NCI-H2107 treated with DMSO at 0.1 percent for 48 hours (cell line): ENCODE measurements at regions not wholly inside any gene's neighbourhood (a gene's known extent, or its start where the extent isn't known, plus 50 kb on each side); places are given as distances from the start of the nearest gene placed in this dataset.
"Not testable (repeated sequence)": the region's sequence is repeated elsewhere in the genome, so short reads cannot be mapped to it uniquely, and the experiment has no call there.

ENCODE experiments used
- DNase-seq: peaks from one replicate; lab custom pipeline; 2025; ENCODE audit not compliant: unreplicated experiment; lab: John Stamatoyannopoulos, UW

DNA sequence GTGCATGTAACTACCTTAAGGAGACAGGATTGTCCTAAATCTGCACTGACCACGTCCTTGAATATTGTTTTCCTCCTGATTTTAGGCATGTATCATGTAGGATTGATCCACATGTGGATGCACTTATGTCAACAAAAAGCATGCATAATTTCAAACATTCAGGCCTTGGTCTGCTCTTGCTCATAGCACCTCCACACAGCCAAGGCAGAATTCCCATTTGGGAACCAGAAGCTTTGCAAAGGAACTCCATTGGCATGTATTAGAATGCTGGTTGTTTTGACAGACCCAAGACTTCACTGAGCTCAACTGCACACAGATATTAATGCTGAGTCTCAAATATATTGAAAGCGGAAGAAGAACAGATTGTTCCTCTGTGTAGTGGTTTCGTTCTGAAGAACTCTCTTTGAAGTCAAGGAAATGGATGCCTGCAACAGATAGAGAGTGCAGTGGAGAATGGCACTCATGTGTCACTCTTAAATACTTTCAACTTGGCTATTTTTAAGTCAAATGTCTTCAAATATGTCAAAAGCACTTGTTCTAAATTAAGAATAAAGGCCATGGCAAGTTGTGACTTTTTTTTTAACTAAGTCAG, 387.6 kb downstream of the LTN1 start:
- no peak for DNase-seq

DNA sequence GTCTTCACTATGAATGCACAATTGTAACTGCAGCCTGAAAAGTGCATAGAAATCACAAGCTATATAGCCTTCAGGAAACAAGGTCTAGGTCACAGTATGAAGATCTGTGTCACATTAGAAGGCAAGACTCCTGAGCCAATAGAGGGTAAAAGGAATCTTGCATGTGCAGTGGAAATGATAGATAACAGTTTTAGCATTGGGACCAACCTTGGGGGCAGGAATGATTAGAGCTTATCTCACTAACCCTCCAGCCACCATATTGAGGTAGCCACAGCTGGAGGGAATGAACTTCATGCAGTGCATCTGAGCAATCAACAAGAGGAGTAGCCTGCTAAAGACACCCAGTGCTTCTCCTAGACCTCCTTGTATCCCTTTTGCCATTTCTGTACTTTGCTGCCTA, 390.1 kb downstream of the LTN1 start:
- DNase-seq, result no peak

DNA sequence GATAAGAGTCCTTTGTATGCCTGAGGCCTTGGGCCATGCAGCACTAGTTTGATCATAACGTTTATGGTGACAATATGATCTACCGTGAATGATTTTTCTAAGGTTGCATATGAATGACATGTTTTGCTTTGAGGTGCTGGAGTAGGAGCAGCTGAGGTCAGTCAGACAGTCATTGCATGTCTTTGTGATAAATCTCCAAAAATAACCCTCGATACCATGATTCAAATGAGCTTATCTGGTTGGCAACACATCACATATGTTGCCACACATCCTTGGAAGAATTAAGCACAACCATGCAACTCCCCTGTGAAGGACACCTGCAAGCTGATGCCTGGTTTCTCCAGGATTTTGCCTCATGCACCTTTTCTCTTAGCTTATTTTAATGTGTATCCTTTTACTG, 394.5 kb downstream of the LTN1 start:
- no peak for DNase-seq

DNA sequence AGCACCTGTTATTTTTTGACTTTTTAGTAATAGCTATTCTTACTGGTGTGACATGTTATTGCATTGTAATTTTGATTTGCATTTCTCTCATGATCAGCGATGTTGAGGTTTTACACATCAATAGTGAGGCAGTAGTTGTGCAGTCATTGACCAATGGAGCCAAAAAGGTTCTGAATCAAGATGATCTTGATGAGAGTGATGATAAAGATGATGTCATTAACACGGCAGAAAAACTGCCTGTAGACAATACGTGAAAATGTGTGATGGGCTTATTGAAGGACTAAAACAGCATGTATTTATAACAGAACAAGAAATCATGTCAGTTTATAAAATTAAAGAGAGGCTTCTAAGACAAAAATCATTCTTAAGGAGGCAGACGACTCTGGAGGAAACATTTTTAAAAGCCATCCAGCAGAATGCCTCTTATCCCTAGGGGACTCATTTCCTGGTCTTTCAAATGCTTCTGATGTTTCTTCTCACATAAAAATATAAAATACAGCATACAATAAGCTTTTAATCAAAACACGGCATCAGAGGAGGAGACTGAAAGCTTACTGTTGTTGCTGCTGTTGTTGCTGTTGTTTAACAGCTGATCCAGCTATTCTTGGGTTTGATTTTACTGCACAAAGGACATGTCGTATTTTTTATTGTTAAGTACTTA, 400.3 kb downstream of the LTN1 start:
- no peak for DNase-seq

DNA sequence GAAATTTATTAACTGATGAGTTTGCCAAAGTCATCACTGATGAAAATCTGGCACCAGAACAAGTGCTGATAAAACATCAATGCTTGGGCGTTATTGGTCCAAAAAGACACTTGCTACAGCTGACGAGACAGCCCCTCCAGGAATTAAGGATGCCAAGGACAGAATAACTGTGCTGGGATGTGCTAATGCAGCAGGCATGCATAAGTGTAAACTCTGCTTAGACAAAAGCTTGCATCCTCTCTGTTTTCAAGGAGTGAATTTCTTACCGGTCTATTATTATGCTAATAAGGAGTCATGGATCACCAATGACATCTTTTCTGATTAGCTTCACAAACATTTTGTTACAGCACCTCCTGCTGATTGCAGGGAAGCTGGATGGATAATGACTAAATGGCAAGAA, 402.0 kb downstream of the LTN1 start:
- DNase-seq, result no peak

DNA sequence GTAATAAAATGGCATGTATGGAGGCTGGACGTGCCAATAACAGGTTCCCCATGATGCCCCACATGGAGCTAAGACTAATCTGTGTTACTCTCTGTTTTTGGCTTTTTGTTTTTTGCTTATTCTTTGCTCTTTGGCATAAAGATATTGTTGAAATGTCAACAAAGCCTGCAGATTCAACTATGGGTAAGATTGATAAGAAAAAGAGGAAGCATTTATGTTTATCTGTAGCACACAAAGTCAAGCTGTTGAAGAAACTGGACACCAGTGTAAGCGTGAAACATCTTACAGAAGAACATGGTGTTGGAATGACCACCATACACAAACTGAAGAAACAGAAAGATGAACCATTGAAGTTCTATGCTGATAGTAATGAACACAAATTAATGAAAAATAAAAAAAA, 402.7 kb downstream of the LTN1 start:
- DNase-seq, result no peak

DNA sequence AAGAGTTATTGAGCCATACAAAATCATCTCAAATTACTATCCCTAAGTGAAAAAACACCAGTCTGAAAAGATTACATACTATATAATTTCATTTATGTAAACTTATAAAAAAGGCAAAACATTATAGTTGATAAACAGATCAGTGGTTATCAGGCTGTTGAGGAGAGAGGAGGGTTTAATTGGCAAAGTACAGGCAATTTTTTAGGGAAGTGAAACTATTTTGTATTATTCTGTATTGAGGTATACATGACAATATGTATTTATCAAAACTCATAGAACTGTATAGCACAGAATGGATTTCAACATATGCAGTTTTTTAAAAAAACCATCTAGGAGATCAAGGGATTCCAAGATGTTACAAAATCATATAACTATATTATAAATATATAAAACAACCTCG, 403.7 kb downstream of the LTN1 start:
- DNase-seq, result no peak

DNA sequence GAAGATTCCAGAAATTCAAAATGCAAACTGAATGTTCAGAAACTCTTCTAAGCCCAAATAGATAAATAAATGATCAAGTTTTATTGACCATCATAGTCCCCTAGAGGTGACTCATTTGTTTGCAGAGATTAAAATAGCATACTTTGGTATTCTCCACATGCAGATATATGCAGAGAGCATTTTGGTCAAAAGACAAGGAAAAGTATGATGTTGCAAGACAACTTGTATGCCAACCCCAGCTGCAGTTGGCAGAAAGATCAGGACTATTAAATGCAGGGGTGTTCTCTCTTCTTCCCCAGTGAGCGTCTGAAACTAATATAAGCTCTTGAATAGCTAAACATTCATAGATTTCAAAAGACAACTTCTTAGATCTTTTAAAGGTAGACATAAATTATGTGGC, 404.9 kb downstream of the LTN1 start:
- no peak for DNase-seq

DNA sequence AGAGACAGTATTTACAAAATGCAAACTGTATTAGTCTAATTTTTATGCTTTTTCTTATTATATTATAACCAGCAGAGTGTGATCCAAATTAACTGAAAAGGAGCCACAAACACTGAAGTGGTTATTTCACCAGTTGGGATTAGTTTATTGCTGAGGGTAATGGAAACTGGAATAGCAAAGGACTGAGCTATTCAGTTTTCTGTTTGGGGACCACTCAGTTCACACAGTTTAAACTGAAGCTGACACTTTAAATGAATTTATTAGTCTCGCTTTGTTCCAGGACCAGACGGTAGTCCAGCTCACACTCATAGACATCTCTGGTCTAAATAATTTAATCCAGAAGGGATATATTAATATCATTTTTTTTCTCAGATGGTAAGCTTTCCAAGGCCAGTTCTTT, 410.7 kb downstream of the LTN1 start:
- DNase-seq, result no peak

DNA sequence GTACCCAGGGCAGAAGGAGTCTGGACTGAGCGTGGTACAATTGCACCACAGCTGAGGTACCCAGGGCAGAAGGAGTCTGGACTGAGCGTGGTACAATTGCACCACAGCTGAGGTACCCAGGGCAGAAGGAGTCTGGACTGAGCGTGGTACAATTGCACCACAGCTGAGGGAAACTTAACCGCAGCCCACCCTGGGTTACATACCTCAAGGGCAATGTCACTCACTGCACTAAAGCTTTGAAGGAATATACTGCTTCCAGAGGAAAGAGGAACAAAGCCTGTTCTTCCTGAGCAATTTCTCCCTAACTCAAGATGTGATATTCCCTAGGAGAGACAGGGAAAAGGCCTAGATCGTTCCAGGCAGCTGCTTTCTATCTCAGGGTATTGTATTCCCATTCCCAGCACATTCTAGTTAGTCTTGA, 411.4 kb downstream of the LTN1 start:
- not testable (repeated sequence) for DNase-seq

DNA sequence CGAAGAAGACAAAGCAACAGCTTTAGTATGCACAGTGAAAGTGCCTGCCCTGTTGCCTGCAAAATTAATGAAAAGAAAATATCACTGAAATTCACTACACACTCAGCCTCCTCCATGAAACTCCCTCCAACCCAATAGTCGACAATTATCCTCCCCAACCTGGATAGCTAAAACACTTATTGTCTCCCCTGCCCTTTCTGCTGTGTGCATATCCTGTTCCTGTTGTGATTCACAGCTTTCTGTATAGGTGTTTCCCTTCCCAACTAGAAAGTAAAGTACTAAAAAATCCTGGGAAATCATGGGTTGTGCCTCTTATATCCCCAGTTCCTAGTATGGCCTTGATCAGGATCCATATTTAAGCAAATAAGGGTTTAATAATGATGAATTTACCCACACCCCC, 412.1 kb downstream of the LTN1 start:
- no peak for DNase-seq

DNA sequence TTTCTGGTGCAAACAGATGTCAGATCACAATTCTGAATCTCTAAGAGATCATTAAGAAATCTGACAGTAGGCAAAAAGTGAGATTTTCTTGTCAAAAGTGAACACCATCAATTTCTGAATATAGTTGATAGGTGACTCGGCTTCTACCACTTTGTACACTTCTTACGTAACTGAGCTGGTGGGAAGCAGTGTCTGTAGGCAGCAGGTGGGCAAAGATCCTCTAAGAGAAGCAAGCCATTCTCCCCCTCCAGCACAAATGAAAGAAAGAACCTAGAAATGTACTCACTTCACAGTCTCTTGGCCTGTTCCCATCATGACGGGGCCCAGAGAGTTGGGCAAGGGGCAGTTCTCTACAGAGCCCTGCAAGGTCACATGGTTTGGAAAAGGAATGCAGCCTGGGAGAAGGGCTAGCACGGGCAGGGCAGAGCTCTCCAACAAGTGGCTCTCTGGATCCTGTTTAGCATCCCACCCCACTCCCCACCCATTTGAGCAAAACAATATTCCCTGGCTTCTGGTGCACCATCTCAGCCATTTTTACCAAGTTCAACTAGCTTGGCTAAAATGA, 412.6 kb downstream of the LTN1 start:
- no peak for DNase-seq

DNA sequence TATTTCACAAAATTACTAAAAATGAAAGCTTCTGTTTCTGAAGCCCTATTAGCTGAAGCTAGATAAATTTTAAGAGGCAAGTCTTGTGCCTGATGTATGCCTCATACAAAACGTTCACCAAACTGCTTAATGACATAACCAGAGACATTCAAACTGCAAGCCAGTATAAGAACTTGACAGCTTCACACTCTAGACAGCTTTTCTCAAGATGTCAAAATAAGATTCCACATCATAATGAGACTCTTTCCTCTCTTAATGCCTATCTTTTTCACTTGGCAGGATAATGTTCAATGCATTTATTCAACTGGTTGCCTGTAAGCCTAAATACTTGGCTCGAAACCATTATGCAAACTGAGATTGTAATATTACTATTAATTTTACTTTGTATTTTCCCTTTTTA, 424.0 kb downstream of the LTN1 start:
- DNase-seq, result no peak

DNA sequence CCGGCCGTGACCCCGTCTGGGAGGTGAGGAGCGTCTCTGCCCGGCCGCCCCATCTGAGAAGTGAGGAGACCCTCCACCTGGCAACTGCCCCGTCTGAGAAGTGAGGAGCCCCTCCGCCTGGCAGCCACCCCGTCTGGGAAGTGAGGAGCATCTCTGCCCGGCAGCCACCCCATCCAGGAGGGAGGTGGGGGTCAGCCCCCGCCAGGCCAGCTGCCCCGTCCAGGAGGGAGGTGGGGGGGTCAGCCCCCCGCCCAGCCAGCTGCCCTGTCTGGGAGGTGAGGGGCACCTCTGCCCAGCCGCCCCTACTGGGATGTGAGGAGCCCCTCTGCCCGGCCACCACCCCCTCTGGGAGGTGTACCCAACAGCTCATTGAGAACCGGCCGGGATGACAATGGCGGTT, 428.7 kb downstream of the LTN1 start:
- not testable (repeated sequence) for DNase-seq

DNA sequence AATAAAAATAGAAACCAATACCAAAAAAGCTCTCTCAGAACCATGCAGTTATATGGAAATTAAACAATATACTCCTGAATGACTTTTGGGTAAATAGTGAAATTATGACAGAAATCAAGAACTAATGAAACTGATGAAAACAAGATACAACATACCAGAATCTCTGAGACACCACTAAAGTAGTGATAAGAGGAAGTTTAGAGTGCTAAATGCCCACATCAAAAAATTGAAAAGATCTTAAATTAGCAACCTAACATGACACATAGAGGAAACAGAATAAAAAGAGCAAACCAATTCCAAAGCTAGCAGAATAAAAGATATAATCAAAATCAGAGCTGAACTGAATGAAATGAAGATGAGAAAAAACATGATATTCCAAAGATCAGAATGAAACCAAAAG, 430.9 kb downstream of the LTN1 start:
- DNase-seq, result no peak

DNA sequence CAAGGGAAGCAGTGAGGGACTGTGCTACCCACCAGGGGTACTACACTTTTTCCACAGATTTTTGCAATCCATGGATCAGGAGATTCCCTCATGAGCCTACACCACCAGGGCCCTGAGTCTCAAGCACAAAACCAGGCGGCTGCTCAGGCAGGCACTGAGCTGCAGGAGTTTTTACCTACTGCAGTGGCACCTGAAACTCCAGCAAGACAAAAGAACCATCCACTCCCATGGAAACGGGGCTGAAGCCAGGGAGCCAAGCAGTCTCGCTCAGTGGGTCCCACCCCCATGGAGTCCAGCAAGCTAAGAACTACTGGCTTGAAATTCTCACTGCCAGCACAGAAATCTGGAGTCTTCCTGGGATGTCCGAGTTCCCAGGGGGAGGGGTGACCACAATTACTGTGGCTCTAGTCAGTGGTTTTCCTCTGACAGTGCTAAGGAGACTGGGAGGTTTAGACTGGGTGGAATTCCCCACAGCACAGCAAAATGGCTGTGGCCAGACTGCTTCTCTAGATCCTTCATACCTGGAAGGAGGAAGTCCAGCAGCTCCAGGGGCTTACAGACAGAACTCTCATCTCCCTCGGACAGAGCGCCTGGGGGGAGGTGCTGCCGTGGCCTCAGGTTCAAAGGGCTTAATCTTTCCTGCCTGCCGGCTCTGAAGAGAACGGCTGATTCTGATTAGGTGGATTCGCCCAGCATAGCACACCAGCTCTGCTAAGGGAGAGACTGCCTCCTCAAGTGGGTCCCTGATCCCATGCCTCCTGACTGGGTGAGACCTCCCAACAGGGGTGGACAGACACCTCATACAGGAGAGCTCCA, 437.8 kb downstream of the LTN1 start:
- DNase-seq, result no peak

DNA sequence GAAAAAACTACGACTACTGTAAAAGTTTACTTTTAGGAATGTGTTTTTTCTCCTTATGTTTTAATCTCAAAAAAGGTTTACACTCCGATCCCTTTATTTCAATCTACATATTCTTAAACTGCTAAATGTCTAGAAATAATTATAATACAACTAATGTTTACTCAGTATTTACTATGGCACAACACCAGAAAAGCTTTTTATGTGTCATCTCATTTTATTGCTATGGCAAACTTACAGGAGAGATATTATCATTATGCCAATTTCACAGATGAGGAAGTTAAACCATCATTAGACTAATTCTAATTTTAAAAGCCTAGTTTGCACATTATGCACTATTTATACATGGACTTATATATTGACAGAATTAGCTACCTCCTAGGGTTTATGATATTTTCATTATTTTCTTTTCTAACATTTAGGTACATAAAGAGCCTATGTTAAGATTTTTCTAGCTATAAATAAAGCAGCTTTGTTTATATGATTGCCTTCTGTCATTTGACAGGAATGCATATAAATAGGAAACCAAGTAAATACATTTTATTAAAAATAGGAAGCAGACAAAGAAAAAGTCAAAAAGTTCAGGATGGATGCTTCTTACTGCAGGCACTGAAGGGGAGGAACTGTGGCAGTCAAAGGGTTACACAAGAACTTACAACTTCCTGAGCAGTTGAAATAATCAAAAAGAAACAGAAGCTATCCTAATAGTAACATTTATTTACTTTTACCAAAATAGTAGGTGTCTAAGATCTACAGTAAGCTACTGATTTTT, 442.4 kb downstream of the LTN1 start:
- no peak for DNase-seq

DNA sequence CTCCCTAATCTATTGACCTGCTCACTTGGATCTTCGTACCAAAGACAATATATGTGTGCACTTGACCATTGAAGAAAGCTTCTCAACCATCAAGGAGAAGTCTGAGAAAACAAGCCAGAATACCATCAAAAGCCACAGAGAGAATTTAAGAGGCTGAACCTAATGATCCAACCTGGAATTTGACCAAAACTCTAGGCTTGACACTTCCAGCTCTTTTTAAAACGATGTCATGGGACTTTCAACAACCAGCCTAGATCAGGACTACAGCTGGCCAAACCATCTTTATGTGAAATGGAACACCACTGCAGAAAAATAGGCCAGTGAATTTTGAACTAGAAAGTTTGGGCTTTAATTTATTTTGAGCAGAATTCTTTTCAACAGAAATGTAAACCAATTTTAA, 444.4 kb downstream of the LTN1 start:
- DNase-seq, result no peak

DNA sequence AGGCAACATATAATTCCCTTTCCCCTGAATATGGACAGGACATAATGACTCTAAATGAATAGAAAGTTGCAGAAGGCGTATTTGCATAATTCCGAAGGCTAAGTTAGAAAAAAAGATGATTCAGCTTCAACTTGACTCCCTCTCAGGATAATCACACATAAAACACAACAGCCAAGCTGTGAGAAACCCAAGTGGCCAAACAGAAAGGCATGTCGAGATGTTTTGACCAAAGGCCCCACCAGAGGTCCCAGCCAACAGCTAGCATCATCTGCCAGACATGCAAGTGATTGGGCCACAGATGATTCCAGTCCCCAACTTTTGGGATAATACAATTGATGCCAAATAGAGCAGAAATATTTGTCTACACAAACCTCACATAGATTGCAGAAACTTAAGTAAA, 444.9 kb downstream of the LTN1 start:
- DNase-seq, result no peak

DNA sequence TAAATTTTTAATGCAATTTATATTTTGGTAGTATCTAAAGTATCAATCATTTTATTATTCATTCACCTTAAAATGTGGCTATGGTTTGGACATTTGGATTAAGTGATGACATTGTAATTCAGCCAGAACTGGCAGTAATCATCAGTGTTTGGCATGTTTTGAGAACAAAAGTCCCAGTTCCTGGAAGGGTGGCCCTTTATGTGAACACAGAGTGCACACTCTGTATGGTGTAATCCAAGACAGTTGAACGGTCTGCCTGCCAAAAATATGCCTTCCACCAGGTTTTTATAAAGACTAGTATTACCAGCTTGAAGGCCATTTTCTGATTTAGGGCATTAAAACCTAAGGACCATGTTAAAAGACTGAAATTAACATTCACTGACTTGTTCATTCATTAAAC, 448.7 kb downstream of the LTN1 start:
- DNase-seq, result no peak

DNA sequence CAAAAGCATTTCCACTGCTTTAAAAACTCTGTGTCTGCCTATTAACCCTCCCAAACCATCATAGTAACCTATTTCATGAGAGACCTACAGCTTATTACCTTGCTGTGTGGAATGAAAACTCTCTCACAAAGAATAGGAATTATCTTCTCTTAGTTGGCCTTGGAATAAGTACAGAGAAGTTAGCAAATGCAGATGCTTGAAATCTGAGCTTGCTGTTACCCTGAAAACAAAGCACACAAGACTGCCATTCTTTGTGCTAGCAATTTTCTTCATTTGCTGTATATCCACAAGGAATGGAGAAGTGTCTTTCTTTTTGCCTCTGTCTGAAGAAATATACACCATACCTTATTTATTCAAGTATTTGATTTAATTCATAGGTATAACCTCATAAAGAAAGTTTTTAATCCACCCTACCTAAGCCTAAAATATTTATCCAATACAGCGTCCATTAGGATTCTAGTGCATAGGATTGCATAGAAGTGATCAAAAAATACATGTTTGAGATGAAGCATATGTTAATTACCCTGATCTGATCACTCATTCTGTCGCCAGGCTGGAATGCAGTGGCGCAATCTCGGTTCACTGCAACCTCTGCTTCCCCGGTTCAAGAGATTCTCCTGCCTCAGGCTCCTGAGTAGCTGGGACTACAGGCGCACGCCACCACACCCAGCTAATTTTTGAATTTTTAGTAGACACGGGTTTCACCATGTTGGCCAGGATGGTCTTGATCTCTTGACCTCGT, 451.1 kb downstream of the LTN1 start:
- no peak for DNase-seq
